Lower lobe of right lung (tissue), 2 donors: ENCODE measurements at regions not wholly inside any gene's neighbourhood (a gene's known extent, or its start where the extent isn't known, plus 50 kb on each side); places are given as distances from the start of the nearest gene placed in this dataset.

ENCODE experiments used
- ATAC-seq, 2 donors: fragments of 200-7000 bp; cut with Tn5 transposase; one replicate each; pipeline ENCODE4 v1.9.1; 2020 to 2022; ENCODE audit warnings: mild to moderate bottlenecking in 2 of 2, moderate library complexity in 2 of 2
- DNase-seq: peaks from one replicate; pipeline ENCODE4 v3.0.0-alpha.2; 2020
- H3K27ac ChIP-seq: fragments of 200-600 bp; one replicate; pipeline ENCODE4 v1.8.0; 2022
- H3K27me3 ChIP-seq: fragments of 200-600 bp; one replicate; pipeline ENCODE4 v1.8.0; 2022; ENCODE audit warnings: low read depth
- H3K36me3 ChIP-seq: fragments of 200-600 bp; one replicate; pipeline ENCODE4 v1.8.0; 2022; ENCODE audit warnings: mild to moderate bottlenecking
- H3K4me1 ChIP-seq: fragments of 200-600 bp; one replicate; pipeline ENCODE4 v1.8.0; 2022
- H3K4me3 ChIP-seq: fragments of 200-600 bp; one replicate; pipeline ENCODE4 v1.8.0; 2022; ENCODE audit warnings: mild to moderate bottlenecking
- H3K9me3 ChIP-seq: fragments of 200-600 bp; one replicate; pipeline ENCODE4 v1.8.0; 2022
- intact Hi-C: fragments of 100-400 bp; cut with DNase I; formaldehyde crosslinking; loops from one replicate; pipeline ENCODE4 v1.11.0; 2022
- TF ChIP-seq, protein P1 (sequence below): fragments of 200-600 bp; IDR thresholded peaks from one replicate; pipeline ENCODE4 v1.8.0; 2022; ENCODE audit warnings: antibody characterized with exemption, mild to moderate bottlenecking
- donor health status: DM: no; HTN: yes; CAD: no; lungs with severe emphysema.

DNA sequence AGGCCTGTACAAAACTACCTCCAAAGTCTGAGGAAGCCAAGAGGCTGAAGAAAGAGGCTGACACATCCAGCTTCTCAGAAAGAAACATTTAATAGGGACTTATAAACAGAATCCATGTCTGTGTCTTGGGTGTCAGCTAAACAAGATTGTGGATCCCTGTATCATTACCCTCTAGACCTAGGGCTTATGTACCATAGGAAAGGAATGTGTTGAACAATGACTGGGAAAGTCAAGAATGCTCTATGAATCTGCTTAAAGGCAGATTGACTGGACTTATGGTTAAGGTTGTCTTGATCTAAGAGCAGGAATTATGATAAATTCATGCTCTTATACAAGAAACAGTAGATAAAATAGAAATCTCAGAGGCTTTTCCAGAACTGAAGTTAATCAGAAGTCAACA, 335.7 kb upstream of the RPS23 start:
- Histone ChIP-seq H3K36me3 (no peaks in the 10 kb centered on the region), H3K27ac (no peak overlapping the region), H3K27me3 (no peaks in the 10 kb centered on the region), H3K4me3 (no peak overlapping the region), H3K9me3 (no peaks in the 10 kb centered on the region), H3K4me1 (no peaks in the 10 kb centered on the region)
- DNase-seq = no peak
- TF ChIP-seq, protein P1, sequence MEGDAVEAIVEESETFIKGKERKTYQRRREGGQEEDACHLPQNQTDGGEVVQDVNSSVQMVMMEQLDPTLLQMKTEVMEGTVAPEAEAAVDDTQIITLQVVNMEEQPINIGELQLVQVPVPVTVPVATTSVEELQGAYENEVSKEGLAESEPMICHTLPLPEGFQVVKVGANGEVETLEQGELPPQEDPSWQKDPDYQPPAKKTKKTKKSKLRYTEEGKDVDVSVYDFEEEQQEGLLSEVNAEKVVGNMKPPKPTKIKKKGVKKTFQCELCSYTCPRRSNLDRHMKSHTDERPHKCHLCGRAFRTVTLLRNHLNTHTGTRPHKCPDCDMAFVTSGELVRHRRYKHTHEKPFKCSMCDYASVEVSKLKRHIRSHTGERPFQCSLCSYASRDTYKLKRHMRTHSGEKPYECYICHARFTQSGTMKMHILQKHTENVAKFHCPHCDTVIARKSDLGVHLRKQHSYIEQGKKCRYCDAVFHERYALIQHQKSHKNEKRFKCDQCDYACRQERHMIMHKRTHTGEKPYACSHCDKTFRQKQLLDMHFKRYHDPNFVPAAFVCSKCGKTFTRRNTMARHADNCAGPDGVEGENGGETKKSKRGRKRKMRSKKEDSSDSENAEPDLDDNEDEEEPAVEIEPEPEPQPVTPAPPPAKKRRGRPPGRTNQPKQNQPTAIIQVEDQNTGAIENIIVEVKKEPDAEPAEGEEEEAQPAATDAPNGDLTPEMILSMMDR = no peak
- intact Hi-C loops = no loop called here
- ATAC-seq = no peak

DNA sequence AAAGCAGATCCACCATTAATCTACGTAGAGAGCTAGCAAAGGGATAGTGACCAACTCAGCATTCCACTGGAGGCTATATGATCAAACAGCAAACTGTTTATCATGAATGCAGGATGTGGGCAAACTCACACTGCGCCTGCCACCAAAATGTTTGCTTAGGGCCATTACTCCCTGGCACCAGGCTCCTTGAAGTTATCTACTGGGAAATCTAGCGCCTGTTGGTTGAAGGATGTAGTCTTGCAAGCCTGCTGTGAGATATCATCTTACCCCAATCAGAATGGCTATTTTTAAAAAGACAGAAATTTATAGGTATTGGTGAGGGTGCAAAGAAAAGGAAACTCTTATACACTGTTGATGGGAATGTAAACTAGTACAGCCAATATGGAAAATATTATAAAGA, 332.5 kb upstream of the RPS23 start:
- H3K36me3 ChIP-seq = no peaks in the 10 kb centered on the region
- no peak for DNase-seq
- TF ChIP-seq, protein P1 = no peak
- intact Hi-C loops = no loop called here
- H3K4me1 ChIP-seq = no peaks in the 10 kb centered on the region
- no peaks in the 10 kb centered on the region for H3K27me3 ChIP-seq
- H3K9me3 ChIP-seq = no peaks in the 10 kb centered on the region
- H3K4me3 ChIP-seq = no peak overlapping the region
- no peak for ATAC-seq
- H3K27ac ChIP-seq = no peak overlapping the region

- Histone ChIP-seq H3K27ac (no peak overlapping the region), H3K9me3 (no peaks in the 10 kb centered on the region), H3K4me3 (no peak overlapping the region), H3K27me3 (no peaks in the 10 kb centered on the region), H3K4me1 (no peaks in the 10 kb centered on the region), H3K36me3 (no peaks in the 10 kb centered on the region)
- ATAC-seq (peak in 1 of 2 donors; percentile 45), DNase-seq (no peak)
- intact Hi-C loops = no loop called here
- TF ChIP-seq, protein P1 = no peak
These were observed 327.4 kb upstream of the RPS23 start for GRCh38 chr5:82605441-82605973.

DNA sequence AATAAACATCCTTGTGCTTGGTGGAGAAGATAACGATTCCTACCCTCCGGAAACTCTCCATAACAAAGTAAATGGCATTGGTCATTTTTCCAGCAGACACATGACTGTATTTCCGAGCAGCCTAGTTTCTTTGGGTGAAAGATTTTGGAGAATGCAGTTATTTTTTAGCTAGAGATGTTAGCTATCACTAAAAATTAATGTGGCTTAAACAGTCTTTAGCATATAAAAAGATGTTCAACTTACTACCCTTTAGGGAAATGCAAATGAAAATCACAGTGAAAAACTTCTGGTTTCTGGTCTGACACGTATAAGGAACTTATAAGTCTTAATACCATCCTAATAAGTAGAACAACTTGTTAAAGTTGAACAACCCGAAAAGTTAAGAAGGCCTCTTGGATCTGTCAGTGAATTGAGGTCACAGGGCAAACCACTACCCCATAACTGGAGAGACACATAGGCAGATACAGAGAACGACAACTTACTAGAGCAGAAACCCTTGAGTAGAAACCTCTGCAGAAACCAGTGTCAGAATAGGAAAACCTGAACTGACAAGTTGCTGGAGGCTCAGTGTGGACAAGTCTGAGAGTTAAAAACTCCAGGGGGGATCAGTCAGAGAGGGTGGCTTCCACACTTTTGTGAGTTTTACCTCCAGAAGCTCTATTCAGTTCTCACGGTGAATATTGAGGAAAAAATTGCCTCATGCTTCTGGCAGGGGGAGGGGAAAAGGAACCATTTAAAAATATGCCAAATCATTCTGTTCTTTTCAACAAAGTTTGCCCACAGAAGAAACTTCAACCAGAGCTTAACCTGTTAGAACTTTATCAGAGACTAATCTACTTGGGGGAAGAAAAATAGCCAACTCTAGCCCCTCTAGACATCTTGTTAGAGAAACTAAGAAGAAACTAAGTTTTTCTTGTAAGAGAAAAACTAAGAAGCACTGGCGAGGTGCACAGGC, 325.2 kb upstream of the RPS23 start:
- Histone ChIP-seq H3K27me3 (no peaks in the 10 kb centered on the region), H3K9me3 (no peaks in the 10 kb centered on the region), H3K36me3 (no peaks in the 10 kb centered on the region), H3K27ac (no peak overlapping the region), H3K4me1 (no peaks in the 10 kb centered on the region), H3K4me3 (no peak overlapping the region)
- no peak for DNase-seq
- intact Hi-C loops = no loop called here
- ATAC-seq = no peak
- TF ChIP-seq, protein P1 = no peak

DNA sequence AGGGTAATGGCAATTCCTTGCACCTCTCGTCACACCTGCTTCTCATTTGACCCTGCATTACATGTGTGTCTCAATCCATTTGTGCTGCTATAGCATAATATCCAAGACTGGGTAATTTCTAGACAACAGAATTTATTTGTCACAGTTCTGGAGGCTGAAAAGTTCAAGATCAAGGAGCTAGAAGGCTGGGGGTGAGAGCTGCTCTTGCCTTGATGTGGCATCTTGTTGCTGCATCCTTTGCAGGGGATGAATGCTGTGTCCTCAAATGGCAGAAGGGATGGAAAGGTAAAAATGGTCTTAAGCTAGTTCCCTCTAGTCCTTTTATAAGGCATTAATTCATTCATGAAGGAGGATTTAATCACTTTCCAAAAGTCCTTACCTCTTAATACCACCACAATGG, 323.7 kb upstream of the RPS23 start:
- TF ChIP-seq, protein P1 = no peak
- no peaks in the 10 kb centered on the region for H3K36me3 ChIP-seq

More for the DNA sequence above, 323.7 kb upstream of the RPS23 start:
- DNase-seq (no peak), ATAC-seq (no peak)
- Histone ChIP-seq H3K27ac (no peak overlapping the region), H3K4me3 (no peak overlapping the region), H3K4me1 (no peaks in the 10 kb centered on the region), H3K27me3 (no peaks in the 10 kb centered on the region), H3K9me3 (no peaks in the 10 kb centered on the region)
- intact Hi-C loops = no loop called here
